ENCODE measurements at regions not wholly inside any gene's neighbourhood (a gene's known extent, or its start where the extent isn't known, plus 50 kb on each side); places are given as distances from the start of the nearest gene placed in this dataset.
"Not testable (repeated sequence)": the region's sequence is repeated elsewhere in the genome, so short reads cannot be mapped to it uniquely, and the experiment has no call there.

GRCh38 chr20:17872959-17873358, 95.6 kb downstream of the SNX5 start:
- no peak for FAIRE-seq

- FAIRE-seq: no peak
These were observed 96.2 kb downstream of the SNX5 start for GRCh38 chr20:17872434-17872833.

GRCh38 chr20:17871886-17872285, 96.7 kb downstream of the SNX5 start:
- FAIRE-seq: no peak

GRCh38 chr20:17871181-17871580, 97.4 kb downstream of the SNX5 start:
- no peak for FAIRE-seq

- FAIRE-seq: no peak
These were observed 98.4 kb downstream of the SNX5 start for GRCh38 chr20:17870086-17870740.

DNA sequence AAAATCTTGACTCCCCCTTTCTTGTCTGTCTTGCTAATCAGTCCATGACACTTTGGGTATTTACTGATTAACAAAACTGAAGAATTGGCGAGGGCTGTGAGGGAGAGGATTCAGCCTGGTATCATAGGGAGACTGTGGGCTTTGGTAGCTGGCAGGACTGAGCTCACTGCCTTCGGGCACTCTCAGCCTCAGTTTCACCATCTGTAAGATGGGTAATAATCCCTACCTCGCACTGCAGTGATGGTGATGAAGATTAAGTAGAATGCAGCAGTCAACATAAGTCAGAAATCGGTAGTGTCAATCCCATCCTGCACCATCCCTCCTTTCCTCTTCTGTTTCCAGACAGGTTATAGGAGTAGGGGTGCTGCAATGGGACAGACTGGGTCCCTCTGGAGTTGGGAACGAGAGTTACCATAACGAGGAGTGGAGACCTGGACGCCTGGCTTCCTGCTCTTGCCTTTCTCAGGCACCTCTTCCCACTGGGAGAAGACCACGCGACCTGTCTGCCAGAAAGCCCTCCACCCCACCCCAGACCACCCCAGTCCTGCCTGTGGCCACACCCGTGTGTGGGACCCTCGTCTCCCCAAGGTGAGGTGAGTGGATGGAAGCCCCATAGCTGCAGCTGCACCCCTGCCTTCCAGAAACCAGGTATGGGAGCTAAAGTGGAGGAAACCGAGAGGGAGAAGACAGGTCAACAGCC, 99.1 kb downstream of the SNX5 start:
- FAIRE-seq: no peak

DNA sequence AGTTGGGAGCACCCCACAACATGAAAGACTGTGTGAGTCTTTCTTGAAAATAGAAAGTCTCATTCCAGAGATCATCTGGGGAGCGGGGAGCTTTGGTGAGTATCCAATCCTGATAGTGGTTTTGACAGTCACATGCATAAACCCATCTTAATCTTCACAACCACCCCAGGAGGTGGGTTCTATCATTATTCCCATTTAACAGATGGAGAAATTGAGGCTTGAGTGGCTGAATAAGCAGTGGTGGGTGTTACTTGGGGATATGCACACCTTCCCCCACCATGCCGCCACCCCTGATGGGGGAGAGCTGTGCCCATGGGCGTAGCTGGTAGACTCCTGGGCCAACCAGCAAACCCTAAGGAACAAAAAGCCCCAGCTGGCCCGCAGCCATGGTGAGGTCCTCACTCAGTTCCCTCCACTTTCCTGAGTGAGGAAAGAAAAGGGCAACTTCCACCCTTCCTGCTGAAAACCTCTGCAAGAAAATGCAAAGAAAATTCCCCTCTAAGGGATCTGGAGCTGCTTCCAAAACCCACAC, 99.8 kb downstream of the SNX5 start:
- no peak for FAIRE-seq

DNA sequence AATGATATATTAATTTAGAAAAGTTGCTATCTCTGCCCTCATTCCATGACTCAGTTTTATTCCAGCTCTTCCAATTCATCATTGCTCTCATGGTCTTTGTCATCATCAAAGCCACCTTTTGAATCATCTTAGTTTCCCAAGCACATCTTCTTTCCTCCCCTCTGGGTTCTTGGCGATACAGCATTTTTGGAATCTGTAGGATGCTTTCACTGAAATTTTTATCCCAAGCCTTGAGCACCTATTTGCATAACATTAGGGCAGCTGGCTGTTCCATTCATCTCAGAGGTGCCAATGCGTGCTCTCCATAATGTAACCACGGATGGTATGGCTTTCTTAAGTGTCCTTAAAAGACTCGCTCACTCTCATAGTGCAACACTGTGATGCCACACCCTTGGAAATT, 100.4 kb downstream of the SNX5 start:
- FAIRE-seq: no peak

GRCh38 chr20:17867131-17867925, 101.3 kb downstream of the SNX5 start:
- FAIRE-seq: no peak

DNA sequence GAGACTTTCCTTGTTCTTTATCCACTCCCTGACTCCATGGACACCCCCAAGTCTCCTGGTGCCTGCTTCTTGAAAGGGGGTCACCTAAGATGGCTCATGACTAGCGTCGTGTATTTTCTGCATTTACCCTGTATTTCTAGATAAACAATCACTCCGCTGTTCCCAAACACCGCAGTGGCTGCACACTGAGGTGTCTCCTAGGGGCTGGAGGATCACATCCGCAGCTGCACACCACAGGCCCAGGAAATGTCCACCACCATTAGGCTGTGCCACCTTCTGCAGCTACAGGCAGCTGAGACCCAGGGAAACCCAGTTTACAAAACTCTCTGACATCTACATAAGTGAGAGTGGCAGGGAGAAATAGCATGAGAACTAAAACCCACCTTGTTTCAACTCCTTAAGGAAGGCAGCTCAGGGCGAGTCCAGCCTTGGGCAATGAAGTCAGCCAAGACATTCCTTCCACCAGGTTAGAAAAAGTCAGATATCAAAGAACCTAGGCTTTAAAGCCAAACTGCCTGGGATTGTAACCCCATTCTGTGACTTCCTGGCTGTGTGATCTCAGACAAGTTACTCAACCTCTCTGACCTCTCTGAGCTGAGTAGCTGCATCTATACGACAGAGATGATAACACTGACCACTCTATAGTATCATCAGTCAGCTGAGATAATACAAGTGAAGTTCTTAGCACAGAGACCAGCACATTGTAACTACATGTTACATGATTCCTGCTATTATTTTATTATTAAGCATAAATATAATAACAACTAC, 102.2 kb downstream of the SNX5 start:
- no peak for FAIRE-seq

GRCh38 chr20:17863577-17864292, 104.9 kb downstream of the SNX5 start:
- FAIRE-seq: no peak

GRCh38 chr20:17863209-17863576, 105.4 kb downstream of the SNX5 start:
- no peak for FAIRE-seq

GRCh38 chr20:17862171-17862570, 106.4 kb downstream of the SNX5 start:
- FAIRE-seq: no peak

- not testable (repeated sequence) for FAIRE-seq
These were observed 107.0 kb downstream of the SNX5 start for GRCh38 chr20:17861620-17862019.

GRCh38 chr20:17860301-17861197, 108.0 kb downstream of the SNX5 start:
- no peak for FAIRE-seq

DNA sequence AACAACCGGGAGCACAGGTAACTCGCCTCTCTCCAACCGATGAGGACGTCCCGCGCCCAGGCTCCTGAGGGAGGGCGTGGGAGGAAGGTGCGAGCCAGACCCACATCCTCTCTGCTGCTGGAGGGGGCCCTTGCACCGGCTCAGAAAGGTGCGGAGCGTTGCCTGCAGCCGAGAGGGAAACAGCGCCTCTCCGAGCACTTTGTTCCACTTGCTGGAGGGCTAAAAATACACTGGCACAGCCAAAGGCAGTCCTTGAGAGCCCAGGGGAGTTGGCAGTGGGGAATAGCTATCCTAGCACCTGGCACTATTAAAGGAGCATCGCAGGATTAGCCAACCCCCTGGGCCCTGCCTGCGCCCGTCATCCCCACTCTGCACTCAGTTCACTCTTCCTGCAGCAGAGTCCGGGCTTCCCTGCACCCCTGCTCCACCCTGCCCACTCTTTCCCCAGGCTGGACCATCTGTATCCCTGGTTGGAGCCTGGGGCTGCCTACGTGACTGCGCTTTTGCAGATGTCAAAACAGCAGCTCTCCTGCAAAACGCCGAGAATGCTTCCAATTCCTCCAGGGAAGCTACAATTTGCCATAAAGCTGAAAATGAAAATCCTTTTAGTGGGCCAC, 108.9 kb downstream of the SNX5 start:
- no peak for FAIRE-seq

GRCh38 chr20:17859002-17859615, 109.5 kb downstream of the SNX5 start:
- no peak for FAIRE-seq

GRCh38 chr20:17858450-17859001, 110.1 kb downstream of the SNX5 start:
- FAIRE-seq: no peak

GRCh38 chr20:17857639-17858449, 110.8 kb downstream of the SNX5 start:
- no peak for FAIRE-seq
